DOHH2 (cell line): ENCODE measurements at regions not wholly inside any gene's neighbourhood (a gene's known extent, or its start where the extent isn't known, plus 50 kb on each side); places are given as distances from the start of the nearest gene placed in this dataset.
"Not testable (repeated sequence)": the region's sequence is repeated elsewhere in the genome, so short reads cannot be mapped to it uniquely, and the experiment has no call there.

ENCODE experiments used
- CTCF ChIP-seq: fragments of 200-600 bp; sonication (generic); IDR thresholded peaks from one replicate; pipeline ENCODE4 v1.5.1; 2014; ENCODE audit warnings: antibody characterized with exemption, mild to moderate bottlenecking, low read depth, low read length; ENCODE audit not compliant: poor library complexity, severe bottlenecking
- EZH2phosphoT487 ChIP-seq: fragments of 200-600 bp; sonication (generic); IDR thresholded peaks from 2 replicates; pipeline ENCODE4 v1.6.1; 2017; ENCODE audit warnings: borderline replicate concordance, mild to moderate bottlenecking, antibody characterized with exemption, low read length, moderate library complexity, mixed read lengths

GRCh38 chr14:19162920-19163319 lies 195.7 kb downstream of the POTEM start:
- TF ChIP-seq EZH2phosphoT487, CTCF: not testable (repeated sequence)
